ENCODE measurements at regions not wholly inside any gene's neighbourhood (a gene's known extent, or its start where the extent isn't known, plus 50 kb on each side); places are given as distances from the start of the nearest gene placed in this dataset.

GRCh38 chr6:168789699-168790098 is 348.7 kb downstream of the SMOC2 start:
- TF ChIP-seq CTCF (conservative IDR thresholded peaks at IDR 0.05 in 1 of 2, IDR thresholded peaks at IDR 0.05 in 1 of 2; ENCODE audit: extremely low read depth in 1 of 2, insufficient read depth in 1 of 2, low read depth in 1 of 2, low read length in 2 of 2) (no peak), EZH2 (IDR thresholded peaks at IDR 0.05; ENCODE audit: borderline replicate concordance, low read length) (no peak)

All from mammary epithelial cell (primary cell).